Fibroblast of skin of abdomen (primary cell): ENCODE measurements at regions not wholly inside any gene's neighbourhood (a gene's known extent, or its start where the extent isn't known, plus 50 kb on each side); places are given as distances from the start of the nearest gene placed in this dataset.
A peak's percentile ranks its signal among the peaks of the same experiment; 100 is the strongest.

ENCODE experiments used
- DNase-seq: peaks from one replicate; pipeline ENCODE4 v3.0.0-alpha.2; 2013

GRCh38 chr6:118761645-118762044, 110.3 kb upstream of the CEP85L start:
- DNase-seq, result peak; percentile 20

GRCh38 chr6:118758946-118759345, 107.6 kb upstream of the CEP85L start:
- DNase-seq, result no peak

- DNase-seq, result no peak
Measured at GRCh38 chr6:118755941-118756646, 104.7 kb upstream of the CEP85L start.

GRCh38 chr6:118752803-118753202, 101.4 kb upstream of the CEP85L start:
- no peak for DNase-seq

GRCh38 chr6:118751072-118751471, 99.7 kb upstream of the CEP85L start:
- no peak for DNase-seq

GRCh38 chr6:118750143-118750542, 98.8 kb upstream of the CEP85L start:
- DNase-seq, result no peak

GRCh38 chr6:118748311-118749062, 97.1 kb upstream of the CEP85L start:
- DNase-seq, result peak; percentile 69

GRCh38 chr6:118746825-118747174, 95.4 kb upstream of the CEP85L start:
- DNase-seq, result no peak

GRCh38 chr6:118746145-118746824, 94.9 kb upstream of the CEP85L start:
- no peak for DNase-seq

- DNase-seq, result no peak
Measured at GRCh38 chr6:118745156-118745555, 93.8 kb upstream of the CEP85L start.

- peak; percentile 93 for DNase-seq
Measured at GRCh38 chr6:118744261-118744941, 93.0 kb upstream of the CEP85L start.

GRCh38 chr6:118743746-118744145, 92.4 kb upstream of the CEP85L start:
- DNase-seq, result peak; percentile 55

- DNase-seq, result no peak
Measured at GRCh38 chr6:118740372-118740771, 89.0 kb upstream of the CEP85L start.

- peak; percentile 20 for DNase-seq
Measured at GRCh38 chr6:118739696-118740353, 88.4 kb upstream of the CEP85L start.

- no peak for DNase-seq
Measured at GRCh38 chr6:118736440-118736839, 85.0 kb upstream of the CEP85L start.

GRCh38 chr6:118735320-118735719, 83.9 kb upstream of the CEP85L start:
- peak; percentile 32 for DNase-seq

GRCh38 chr6:118725944-118726343, 74.6 kb upstream of the CEP85L start:
- DNase-seq, result no peak

GRCh38 chr6:118724211-118724610, 72.8 kb upstream of the CEP85L start:
- DNase-seq, result no peak

- DNase-seq, result no peak
Measured at GRCh38 chr6:118722829-118723813, 71.7 kb upstream of the CEP85L start.

- DNase-seq, result no peak
Measured at GRCh38 chr6:118720125-118720473, 68.7 kb upstream of the CEP85L start.
